ENCODE measurements at regions not wholly inside any gene's neighbourhood (a gene's known extent, or its start where the extent isn't known, plus 50 kb on each side); places are given as distances from the start of the nearest gene placed in this dataset.

GRCh38 chr11:81792416-81792815 lies 941.2 kb downstream of the FAM181B start:
- H3K4me2 ChIP-seq (ENCODE audit: insufficient read depth, insufficient read length, low read length), result no peak overlapping the region
- H3K79me1 ChIP-seq (ENCODE audit: insufficient read depth, low read depth, low read length, poor library complexity, severe bottlenecking), result no peaks in the 10 kb centered on the region
- no peak overlapping the region for H4K5ac ChIP-seq (ENCODE audit: insufficient read length, low read depth, low read length)
- no peak overlapping the region for H2BK5ac ChIP-seq (ENCODE audit: insufficient read length, low read length)
- H3K4me1 ChIP-seq (ENCODE audit: insufficient read depth, low read length), result no peaks in the 10 kb centered on the region; the same call in 1 of the 2 replicates
- H3K56ac ChIP-seq (ENCODE audit: insufficient read length, low read depth, low read length), result no peak overlapping the region
- Mint-ChIP-seq H3K9me3 (peaks cover 0 to 2% of the 10 kb centered on the region in 2 experiments; a peak in 1 of 5 replicates), H3K27ac (no peak overlapping the region; a peak in 1 of 7 replicates), H3K4me1 (peaks cover 9 to 12% of the 10 kb centered on the region in 2 experiments), H3K27me3 (ENCODE audit: low read depth) (no peaks in the 10 kb centered on the region), H3K4me3 (no peak overlapping the region), H3K36me3 (ENCODE audit: insufficient read depth in 1 of 3, low read depth in 3 of 3) (no peaks in the 10 kb centered on the region)
- H3K18ac ChIP-seq (ENCODE audit: insufficient read length, low read depth, low read length), result no peak overlapping the region
- H2BK12ac ChIP-seq (ENCODE audit: insufficient read length, low read depth, low read length), result no peak overlapping the region
- H3K9me3 ChIP-seq (ENCODE audit: control insufficient read depth, low read depth, low read length), result no peaks in the 10 kb centered on the region
- no peak overlapping the region for H3K23ac ChIP-seq (ENCODE audit: insufficient read length, low read depth, low read length)
- no peak overlapping the region for H4K8ac ChIP-seq (replicated peaks; ENCODE audit: insufficient read length, low read depth, low read length)
- WGBS (ENCODE audit: extremely low coverage, insufficient read length, low lambda C conversion rate), result no CpG with 5 or more reads among the region's 4 CpGs
- no peak for DNase-seq
- H2AFZ ChIP-seq (ENCODE audit: low read length), result no peak overlapping the region
- H3K4ac ChIP-seq (ENCODE audit: low read depth, low read length), result no peak overlapping the region
- no peak overlapping the region for H3T11ph ChIP-seq (ENCODE audit: low read length)
- no peaks in the 10 kb centered on the region for H3K79me2 ChIP-seq (ENCODE audit: insufficient read depth, low read length)
- TF ChIP-seq, protein P1, sequence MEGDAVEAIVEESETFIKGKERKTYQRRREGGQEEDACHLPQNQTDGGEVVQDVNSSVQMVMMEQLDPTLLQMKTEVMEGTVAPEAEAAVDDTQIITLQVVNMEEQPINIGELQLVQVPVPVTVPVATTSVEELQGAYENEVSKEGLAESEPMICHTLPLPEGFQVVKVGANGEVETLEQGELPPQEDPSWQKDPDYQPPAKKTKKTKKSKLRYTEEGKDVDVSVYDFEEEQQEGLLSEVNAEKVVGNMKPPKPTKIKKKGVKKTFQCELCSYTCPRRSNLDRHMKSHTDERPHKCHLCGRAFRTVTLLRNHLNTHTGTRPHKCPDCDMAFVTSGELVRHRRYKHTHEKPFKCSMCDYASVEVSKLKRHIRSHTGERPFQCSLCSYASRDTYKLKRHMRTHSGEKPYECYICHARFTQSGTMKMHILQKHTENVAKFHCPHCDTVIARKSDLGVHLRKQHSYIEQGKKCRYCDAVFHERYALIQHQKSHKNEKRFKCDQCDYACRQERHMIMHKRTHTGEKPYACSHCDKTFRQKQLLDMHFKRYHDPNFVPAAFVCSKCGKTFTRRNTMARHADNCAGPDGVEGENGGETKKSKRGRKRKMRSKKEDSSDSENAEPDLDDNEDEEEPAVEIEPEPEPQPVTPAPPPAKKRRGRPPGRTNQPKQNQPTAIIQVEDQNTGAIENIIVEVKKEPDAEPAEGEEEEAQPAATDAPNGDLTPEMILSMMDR (conservative IDR thresholded peaks at IDR 0.05), result no peak
- no peak overlapping the region for H2BK20ac ChIP-seq (ENCODE audit: low read depth, low read length, poor library complexity, severe bottlenecking)
- no peaks in the 10 kb centered on the region for H3K27me3 ChIP-seq (ENCODE audit: insufficient read depth, low read length)
- H4K91ac ChIP-seq (ENCODE audit: insufficient read length, low read depth, low read length), result no peak overlapping the region
- no peak overlapping the region for H3K9ac ChIP-seq (ENCODE audit: extremely low read depth, insufficient read length, low read length)
- no peaks in the 10 kb centered on the region for H3K23me2 ChIP-seq (ENCODE audit: insufficient read length, low read depth, low read length, poor library complexity, severe bottlenecking)
- H2AK5ac ChIP-seq (ENCODE audit: insufficient read length, low read length), result no peak overlapping the region
- no peak overlapping the region for H3K14ac ChIP-seq (ENCODE audit: insufficient read depth, low read length)
- no peak overlapping the region for H2BK15ac ChIP-seq (ENCODE audit: low read depth, low read length)
- no peak overlapping the region for H3K27ac ChIP-seq (ENCODE audit: insufficient read length, low read depth, low read length)
- H4K20me1 ChIP-seq (ENCODE audit: control insufficient read depth, insufficient read depth, insufficient read length), result no peaks in the 10 kb centered on the region
- no peak overlapping the region for H2BK120ac ChIP-seq (ENCODE audit: low read depth, low read length, poor library complexity, severe bottlenecking)

All from H9 (cell line).